Keratinocyte (primary cell): ENCODE measurements at regions not wholly inside any gene's neighbourhood (a gene's known extent, or its start where the extent isn't known, plus 50 kb on each side); places are given as distances from the start of the nearest gene placed in this dataset.

Experiments
- DNase-seq: peaks from one replicate; pipeline ENCODE4 v3.0.0-alpha.2; 2011; ENCODE audit warnings: low read depth, missing footprints, low spot score
- FAIRE-seq: peaks from 2 replicates; lab custom pipeline; 2011; peaks lifted over from hg19 to GRCh38; lab: Jason Lieb, UNC
- H2AFZ ChIP-seq: 2 replicates; pipeline ENCODE4 v1.6.0; 2012; ENCODE audit warnings: low read length, control low read depth, inconsistent platforms; ENCODE audit not compliant: control insufficient read depth
- H3K27ac ChIP-seq: 2 replicates; pipeline ENCODE4 v1.5.1; 2011; ENCODE audit warnings: low read length; ENCODE audit not compliant: control insufficient read depth, insufficient read depth
- H3K27me3 ChIP-seq: 3 replicates; pipeline ENCODE4 v1.6.0; 2011; ENCODE audit warnings: low read length; ENCODE audit not compliant: control insufficient read depth, insufficient read depth; ENCODE audit errors: extremely low read depth
- H3K36me3 ChIP-seq, 2 experiments: 2 replicates in 1 of 2; 3 replicates in 1 of 2; pipeline ENCODE4 v1.5.1; 2011; ENCODE audit warnings: low read length in 2 of 2, mild to moderate bottlenecking in 1 of 2; ENCODE audit not compliant: control insufficient read depth in 2 of 2, insufficient read depth in 2 of 2; ENCODE audit errors: extremely low read depth in 1 of 2
- H3K4me1 ChIP-seq: 3 replicates; pipeline ENCODE4 v1.5.1; 2011; ENCODE audit warnings: low read length; ENCODE audit not compliant: control insufficient read depth, insufficient read depth; ENCODE audit errors: extremely low read depth
- H3K4me2 ChIP-seq: 3 replicates; pipeline ENCODE4 v1.6.0; 2011; ENCODE audit warnings: low read depth, low read length; ENCODE audit not compliant: control insufficient read depth, insufficient read depth; ENCODE audit errors: extremely low read depth
- H3K4me3 ChIP-seq, 3 experiments: fragments of 200-600 bp in 1 of 3; sonication (generic) in 1 of 3; 2 replicates in 2 of 3; 3 replicates in 1 of 3; pipeline ENCODE4 v1.5.1; 2011 to 2016; ENCODE audit warnings: low read length in 3 of 3, mild to moderate bottlenecking in 3 of 3, control low read depth in 2 of 3, inconsistent platforms in 1 of 3, low read depth in 1 of 3, mixed read lengths in 1 of 3, mixed run types in 1 of 3, moderate library complexity in 1 of 3; ENCODE audit not compliant: control insufficient read depth in 2 of 3, insufficient read depth in 2 of 3; ENCODE audit errors: extremely low read depth in 1 of 3
- H3K79me2 ChIP-seq: 2 replicates; pipeline ENCODE4 v1.6.0; 2012; ENCODE audit warnings: low read length; ENCODE audit not compliant: control insufficient read depth, insufficient read depth
- H3K9ac ChIP-seq: 3 replicates; pipeline ENCODE4 v1.6.0; 2011; ENCODE audit warnings: low read length; ENCODE audit not compliant: control insufficient read depth, insufficient read depth; ENCODE audit errors: extremely low read depth
- H3K9me1 ChIP-seq: 3 replicates; pipeline ENCODE4 v1.6.0; 2011; ENCODE audit warnings: low read length; ENCODE audit not compliant: control insufficient read depth, insufficient read depth; ENCODE audit errors: extremely low read depth
- H3K9me3 ChIP-seq: 2 replicates; pipeline ENCODE4 v1.5.1; 2012; ENCODE audit warnings: low read depth, low read length; ENCODE audit not compliant: control insufficient read depth
- H4K20me1 ChIP-seq: 3 replicates; pipeline ENCODE4 v1.6.0; 2011; ENCODE audit warnings: low read length; ENCODE audit not compliant: control insufficient read depth, insufficient read depth; ENCODE audit errors: extremely low read depth
- EZH2 ChIP-seq: IDR thresholded peaks from one replicate; pipeline ENCODE4 v1.6.1; 2012; ENCODE audit warnings: inconsistent platforms, mild to moderate bottlenecking, low read length, moderate library complexity
- dilution Hi-C: fragments of 300-500 bp; cut with MboI; formaldehyde crosslinking; loops from one replicate; pipeline ENCODE4 v1.7.0; 2020; ENCODE audit warnings: low sequenced_read_pairs; ENCODE audit not compliant: extremely low pct_ligation_motif_present
- TF ChIP-seq, protein P1 (sequence below), 3 experiments: IDR thresholded peaks in 1 of 3; conservative IDR thresholded peaks in 1 of 3; optimal IDR thresholded peaks in 1 of 3; 2 replicates in 2 of 3; 3 replicates in 1 of 3; pipeline versions ENCODE3 to v1.5.1; 2011; ENCODE audit warnings: low read length in 3 of 3, mild to moderate bottlenecking in 3 of 3, moderate library complexity in 2 of 3, control low read depth in 1 of 3, inconsistent platforms in 1 of 3; ENCODE audit not compliant: insufficient read depth in 2 of 3; ENCODE audit errors: extremely low read depth in 1 of 3

DNA sequence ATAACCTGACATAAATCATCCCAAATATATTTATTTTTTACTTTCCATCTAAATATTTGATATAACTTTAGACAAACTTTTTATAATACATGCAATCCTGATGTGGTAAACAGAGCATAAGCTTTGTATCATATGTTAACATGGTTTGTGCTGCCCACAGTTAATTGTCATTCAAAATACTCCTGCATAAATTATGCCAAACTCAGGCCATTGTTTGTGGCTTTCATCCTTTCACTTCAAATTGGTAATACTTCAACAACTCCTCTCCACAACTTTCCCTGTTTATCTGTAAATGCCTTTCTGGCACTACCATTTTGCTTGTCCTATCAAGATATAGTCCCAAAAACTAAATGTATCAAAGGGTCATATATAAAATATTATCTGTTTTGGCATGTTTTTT is 586.7 kb downstream of the HINT1 start:
- Histone ChIP-seq H3K9me1 (no peaks in the 10 kb centered on the region), H3K27ac (no peak overlapping the region), H3K4me2 (no peak overlapping the region), H3K9me3 (no peaks in the 10 kb centered on the region), H3K4me3 (no peak overlapping the region), H2AFZ (no peak overlapping the region), H4K20me1 (no peaks in the 10 kb centered on the region), H3K4me1 (no peaks in the 10 kb centered on the region), H3K27me3 (no peaks in the 10 kb centered on the region), H3K9ac (no peak overlapping the region), H3K36me3 (no peaks in the 10 kb centered on the region), H3K79me2 (no peaks in the 10 kb centered on the region)
- dilution Hi-C loops = no loop called here
- TF ChIP-seq, protein P1, sequence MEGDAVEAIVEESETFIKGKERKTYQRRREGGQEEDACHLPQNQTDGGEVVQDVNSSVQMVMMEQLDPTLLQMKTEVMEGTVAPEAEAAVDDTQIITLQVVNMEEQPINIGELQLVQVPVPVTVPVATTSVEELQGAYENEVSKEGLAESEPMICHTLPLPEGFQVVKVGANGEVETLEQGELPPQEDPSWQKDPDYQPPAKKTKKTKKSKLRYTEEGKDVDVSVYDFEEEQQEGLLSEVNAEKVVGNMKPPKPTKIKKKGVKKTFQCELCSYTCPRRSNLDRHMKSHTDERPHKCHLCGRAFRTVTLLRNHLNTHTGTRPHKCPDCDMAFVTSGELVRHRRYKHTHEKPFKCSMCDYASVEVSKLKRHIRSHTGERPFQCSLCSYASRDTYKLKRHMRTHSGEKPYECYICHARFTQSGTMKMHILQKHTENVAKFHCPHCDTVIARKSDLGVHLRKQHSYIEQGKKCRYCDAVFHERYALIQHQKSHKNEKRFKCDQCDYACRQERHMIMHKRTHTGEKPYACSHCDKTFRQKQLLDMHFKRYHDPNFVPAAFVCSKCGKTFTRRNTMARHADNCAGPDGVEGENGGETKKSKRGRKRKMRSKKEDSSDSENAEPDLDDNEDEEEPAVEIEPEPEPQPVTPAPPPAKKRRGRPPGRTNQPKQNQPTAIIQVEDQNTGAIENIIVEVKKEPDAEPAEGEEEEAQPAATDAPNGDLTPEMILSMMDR (optimal IDR thresholded peaks at IDR 0.05 in 1 of 3, IDR thresholded peaks at IDR 0.05 in 1 of 3, conservative IDR thresholded peaks at IDR 0.05 in 1 of 3; ENCODE audit: extremely low read depth in 1 of 3, insufficient read depth in 2 of 3, low read length in 3 of 3) = no peak
- TF ChIP-seq EZH2 = no peak
- FAIRE-seq (no peak), DNase-seq (no peak)

DNA sequence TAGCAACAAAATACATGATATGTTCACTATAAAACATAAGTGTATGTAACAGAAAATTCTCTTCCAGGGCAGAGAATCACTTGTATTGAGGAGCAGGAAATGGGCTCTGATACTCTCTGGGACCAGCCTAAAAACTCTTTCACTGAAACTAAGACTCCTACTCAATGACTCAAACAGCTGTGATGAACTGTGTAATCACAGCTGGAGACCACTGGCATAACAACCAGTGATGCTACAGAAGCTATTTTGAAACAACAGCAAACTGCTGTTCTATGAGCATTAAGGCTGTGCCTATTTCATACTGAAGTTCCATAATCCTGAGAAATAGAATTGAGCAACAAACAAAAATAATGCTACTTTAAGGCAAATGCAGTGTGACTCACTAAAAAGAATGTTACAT is 594.0 kb downstream of the HINT1 start:
- no peak for DNase-seq
- Histone ChIP-seq H3K79me2 (no peaks in the 10 kb centered on the region), H3K4me2 (no peak overlapping the region), H3K27me3 (no peaks in the 10 kb centered on the region), H3K4me1 (no peaks in the 10 kb centered on the region), H3K36me3 (no peaks in the 10 kb centered on the region), H3K27ac (no peak overlapping the region), H3K9me1 (no peaks in the 10 kb centered on the region), H4K20me1 (no peaks in the 10 kb centered on the region), H3K9me3 (no peaks in the 10 kb centered on the region), H3K4me3 (no peak overlapping the region), H2AFZ (no peak overlapping the region), H3K9ac (no peak overlapping the region)
- no peak for FAIRE-seq
- TF ChIP-seq, protein P1 (optimal IDR thresholded peaks at IDR 0.05 in 1 of 3, IDR thresholded peaks at IDR 0.05 in 1 of 3, conservative IDR thresholded peaks at IDR 0.05 in 1 of 3; ENCODE audit: extremely low read depth in 1 of 3, insufficient read depth in 2 of 3, low read length in 3 of 3) = no peak
- no peak for TF ChIP-seq EZH2
- dilution Hi-C loops = no loop called here
